T-helper 17 cell (primary cell): ENCODE measurements at regions not wholly inside any gene's neighbourhood (a gene's known extent, or its start where the extent isn't known, plus 50 kb on each side); places are given as distances from the start of the nearest gene placed in this dataset.
"Not testable (repeated sequence)": the region's sequence is repeated elsewhere in the genome, so short reads cannot be mapped to it uniquely, and the experiment has no call there.

Experiments
- ATAC-seq: fragments of 150-1000 bp; cut with Tn5 transposase; 2 replicates; pipeline ENCODE4 v1.10.0; 2021; ENCODE audit warnings: mild to moderate bottlenecking, moderate library complexity
- DNase-seq, 3 donors: peaks; one replicate each; pipeline versions ENCODE4 v3.0.0 to v3.0.0-alpha.2; 2020 to 2021
- H3K9me3 ChIP-seq: one replicate; pipeline ENCODE4 v1.7.0; 2013; ENCODE audit warnings: low read length, mild to moderate bottlenecking; ENCODE audit not compliant: control insufficient read depth, poor library complexity, severe bottlenecking
- H3K27ac Mint-ChIP-seq: one replicate; pipeline ENCODE4 v1.8.0; 2022; ENCODE audit warnings: mild to moderate bottlenecking, moderate library complexity, mixed read lengths
- H3K27me3 Mint-ChIP-seq: one replicate; pipeline ENCODE4 v1.8.0; 2022; ENCODE audit warnings: mixed read lengths
- H3K36me3 Mint-ChIP-seq: one replicate; pipeline ENCODE4 v1.8.0; 2022; ENCODE audit warnings: low read depth, mixed read lengths
- H3K4me1 Mint-ChIP-seq: one replicate; pipeline ENCODE4 v1.8.0; 2022; ENCODE audit warnings: mild to moderate bottlenecking, mixed read lengths
- H3K4me3 Mint-ChIP-seq: one replicate; pipeline ENCODE4 v1.8.0; 2022; ENCODE audit warnings: mild to moderate bottlenecking, moderate library complexity, mixed read lengths

- DNase-seq (no peak), ATAC-seq (no peak)
- Mint-ChIP-seq H3K27me3 (peaks cover 24% of the 10 kb centered on the region), H3K27ac (no peak overlapping the region), H3K36me3 (no peaks in the 10 kb centered on the region), H3K4me3 (no peak overlapping the region), H3K4me1 (no peaks in the 10 kb centered on the region)
- no peaks in the 10 kb centered on the region for H3K9me3 ChIP-seq
Measured at GRCh38 chr4:154989511-154989910, 208.4 kb downstream of the RBM46 start.

GRCh38 chr4:154997866-154998265 lies 210.6 kb upstream of the NPY2R start:
- not testable (repeated sequence) for H3K27me3 Mint-ChIP-seq, H3K4me1 Mint-ChIP-seq, DNase-seq, H3K4me3 Mint-ChIP-seq, H3K27ac Mint-ChIP-seq, ATAC-seq, H3K36me3 Mint-ChIP-seq, H3K9me3 ChIP-seq

- H3K4me1 Mint-ChIP-seq, result no peaks in the 10 kb centered on the region
- peaks cover 5% of the 10 kb centered on the region for H3K27me3 Mint-ChIP-seq
- no peak overlapping the region for H3K27ac Mint-ChIP-seq
- no peaks in the 10 kb centered on the region for H3K36me3 Mint-ChIP-seq
- ATAC-seq, result no peak
- no peak for DNase-seq
- no peak overlapping the region for H3K4me3 Mint-ChIP-seq
- no peaks in the 10 kb centered on the region for H3K9me3 ChIP-seq
Measured at GRCh38 chr4:154998284-154998683, 210.2 kb upstream of the NPY2R start.

- H3K4me3 Mint-ChIP-seq, result no peak overlapping the region
- H3K27ac Mint-ChIP-seq, result no peak overlapping the region
- DNase-seq (no peak), ATAC-seq (no peak)
- no peaks in the 10 kb centered on the region for H3K36me3 Mint-ChIP-seq
- no peaks in the 10 kb centered on the region for H3K9me3 ChIP-seq
- peaks cover 5% of the 10 kb centered on the region for H3K27me3 Mint-ChIP-seq
- no peaks in the 10 kb centered on the region for H3K4me1 Mint-ChIP-seq
Measured at GRCh38 chr4:154998773-154999172, 209.7 kb upstream of the NPY2R start.

- H3K36me3 Mint-ChIP-seq, result no peaks in the 10 kb centered on the region
- DNase-seq (no peak), ATAC-seq (no peak)
- no peaks in the 10 kb centered on the region for H3K4me1 Mint-ChIP-seq
- H3K4me3 Mint-ChIP-seq, result no peak overlapping the region
- no peak overlapping the region for H3K27ac Mint-ChIP-seq
- no peaks in the 10 kb centered on the region for H3K9me3 ChIP-seq
- H3K27me3 Mint-ChIP-seq, result peaks cover 5% of the 10 kb centered on the region
Measured at GRCh38 chr4:154999950-155000578, 208.4 kb upstream of the NPY2R start.

DNA sequence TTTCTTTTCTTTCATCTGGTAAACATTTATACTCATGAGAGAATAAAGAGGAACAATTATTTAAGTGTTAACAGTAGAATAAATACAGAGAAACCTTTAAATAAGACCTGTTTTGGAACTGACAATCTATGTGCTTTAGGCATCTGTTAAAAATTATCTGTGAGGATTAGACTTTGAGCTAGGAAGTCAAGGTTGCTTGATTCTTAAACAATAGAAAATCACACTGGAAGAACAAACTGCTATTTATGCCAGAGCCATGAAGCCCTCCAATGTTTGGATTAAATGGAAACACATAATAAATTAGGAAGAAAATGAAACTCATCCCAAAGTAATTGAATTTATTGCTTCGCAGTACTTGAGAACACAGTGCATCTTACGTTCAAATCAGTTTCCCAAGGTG lies 207.2 kb upstream of the NPY2R start:
- Mint-ChIP-seq H3K27ac (no peak overlapping the region), H3K4me3 (no peak overlapping the region), H3K4me1 (no peaks in the 10 kb centered on the region), H3K27me3 (peaks cover 5% of the 10 kb centered on the region), H3K36me3 (no peaks in the 10 kb centered on the region)
- no peaks in the 10 kb centered on the region for H3K9me3 ChIP-seq
- ATAC-seq (no peak), DNase-seq (no peak)

DNA sequence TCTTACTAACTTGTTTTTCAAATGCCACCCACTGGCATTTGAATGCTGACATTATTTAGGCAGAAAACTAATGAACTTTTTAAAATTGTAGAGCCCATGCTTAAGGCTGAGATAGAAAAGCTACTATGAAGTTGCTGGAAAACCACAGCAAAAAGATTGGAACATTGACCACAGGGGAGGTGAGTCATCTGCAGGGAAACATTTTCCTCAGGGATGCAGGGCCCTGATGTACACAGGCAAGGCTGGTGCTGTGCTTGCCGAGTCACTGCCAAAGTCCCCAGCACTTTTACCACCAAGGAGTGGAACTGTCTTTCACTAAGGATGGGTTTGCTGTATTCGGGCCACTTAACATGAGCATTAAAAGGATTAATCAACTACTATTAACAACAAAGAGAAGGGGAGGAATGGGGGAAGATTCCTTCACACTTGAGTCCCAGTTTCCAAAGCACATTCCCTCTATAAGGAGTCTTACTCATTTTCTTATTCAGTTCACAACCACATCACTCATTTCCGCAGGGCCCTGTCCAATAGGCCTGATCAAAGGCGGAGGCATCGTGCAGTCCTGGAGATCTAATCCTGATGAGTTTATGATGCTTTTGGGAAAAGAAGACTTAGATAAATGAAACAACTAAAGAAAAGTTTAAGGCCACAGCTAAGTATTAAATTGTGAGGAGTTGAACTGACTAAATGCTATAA lies 202.9 kb upstream of the NPY2R start:
- H3K4me1 Mint-ChIP-seq, result no peaks in the 10 kb centered on the region
- H3K27ac Mint-ChIP-seq, result no peak overlapping the region
- H3K36me3 Mint-ChIP-seq, result no peaks in the 10 kb centered on the region

DNA sequence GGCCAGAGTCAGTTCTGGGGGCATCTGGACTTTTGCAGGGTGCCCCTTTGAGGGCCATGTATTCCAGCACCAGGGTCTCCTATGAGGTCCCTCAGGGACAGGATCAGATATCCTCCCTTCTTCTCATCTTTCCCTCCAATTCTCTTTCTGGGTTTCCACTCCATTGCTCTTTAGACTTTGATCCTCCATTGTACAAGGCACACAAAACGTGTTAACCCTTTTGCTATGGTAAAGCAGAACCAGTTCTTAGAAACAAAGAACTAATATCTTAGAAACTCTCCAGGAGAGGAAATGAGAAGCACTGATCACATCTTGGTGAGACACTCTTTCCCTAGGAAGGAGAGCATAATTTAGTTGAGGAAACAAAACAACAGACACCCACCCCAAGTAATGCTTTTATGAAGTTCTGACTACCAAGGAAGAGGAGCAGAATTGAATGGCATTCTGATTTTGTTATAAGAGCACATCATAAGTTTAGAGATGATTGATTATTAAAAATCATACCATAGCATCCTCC lies 200.7 kb upstream of the NPY2R start:
- H3K36me3 Mint-ChIP-seq, result no peaks in the 10 kb centered on the region
- DNase-seq, result no peak
- H3K9me3 ChIP-seq, result no peaks in the 10 kb centered on the region
- ATAC-seq, result no peak
- peaks cover 8% of the 10 kb centered on the region for H3K27me3 Mint-ChIP-seq
- no peaks in the 10 kb centered on the region for H3K4me1 Mint-ChIP-seq
- H3K4me3 Mint-ChIP-seq, result no peak overlapping the region
- H3K27ac Mint-ChIP-seq, result no peak overlapping the region

More for the DNA sequence above, 202.9 kb upstream of the NPY2R start:
- H3K9me3 ChIP-seq, result no peaks in the 10 kb centered on the region
- Mint-ChIP-seq H3K4me3 (no peak overlapping the region), H3K27me3 (peaks cover 5% of the 10 kb centered on the region)
- ATAC-seq (no peak), DNase-seq (no peak)

- Mint-ChIP-seq H3K27ac (no peak overlapping the region), H3K27me3 (peaks cover 12% of the 10 kb centered on the region)
Measured at GRCh38 chr4:155008389-155008788, 200.0 kb upstream of the NPY2R start.

GRCh38 chr4:155009288-155009687 lies 199.1 kb upstream of the NPY2R start:
- peaks cover 12% of the 10 kb centered on the region for H3K27me3 Mint-ChIP-seq
- DNase-seq (no peak), ATAC-seq (no peak)
- H3K27ac Mint-ChIP-seq, result no peak overlapping the region
- H3K4me1 Mint-ChIP-seq, result no peaks in the 10 kb centered on the region
- no peaks in the 10 kb centered on the region for H3K9me3 ChIP-seq
- no peak overlapping the region for H3K4me3 Mint-ChIP-seq
- no peaks in the 10 kb centered on the region for H3K36me3 Mint-ChIP-seq

More at GRCh38 chr4:155008389-155008788, 200.0 kb upstream of the NPY2R start:
- H3K4me3 Mint-ChIP-seq, result no peak overlapping the region
- no peaks in the 10 kb centered on the region for H3K9me3 ChIP-seq
- H3K4me1 Mint-ChIP-seq, result no peaks in the 10 kb centered on the region
- H3K36me3 Mint-ChIP-seq, result no peaks in the 10 kb centered on the region
- DNase-seq (no peak), ATAC-seq (no peak)

GRCh38 chr4:155010376-155010775 lies 198.1 kb upstream of the NPY2R start:
- ATAC-seq (no peak), DNase-seq (no peak)
- no peaks in the 10 kb centered on the region for H3K4me1 Mint-ChIP-seq
- no peak overlapping the region for H3K4me3 Mint-ChIP-seq
- no peak overlapping the region for H3K27ac Mint-ChIP-seq
- no peaks in the 10 kb centered on the region for H3K36me3 Mint-ChIP-seq
- H3K27me3 Mint-ChIP-seq, result peaks cover 17% of the 10 kb centered on the region
- H3K9me3 ChIP-seq, result no peaks in the 10 kb centered on the region

DNA sequence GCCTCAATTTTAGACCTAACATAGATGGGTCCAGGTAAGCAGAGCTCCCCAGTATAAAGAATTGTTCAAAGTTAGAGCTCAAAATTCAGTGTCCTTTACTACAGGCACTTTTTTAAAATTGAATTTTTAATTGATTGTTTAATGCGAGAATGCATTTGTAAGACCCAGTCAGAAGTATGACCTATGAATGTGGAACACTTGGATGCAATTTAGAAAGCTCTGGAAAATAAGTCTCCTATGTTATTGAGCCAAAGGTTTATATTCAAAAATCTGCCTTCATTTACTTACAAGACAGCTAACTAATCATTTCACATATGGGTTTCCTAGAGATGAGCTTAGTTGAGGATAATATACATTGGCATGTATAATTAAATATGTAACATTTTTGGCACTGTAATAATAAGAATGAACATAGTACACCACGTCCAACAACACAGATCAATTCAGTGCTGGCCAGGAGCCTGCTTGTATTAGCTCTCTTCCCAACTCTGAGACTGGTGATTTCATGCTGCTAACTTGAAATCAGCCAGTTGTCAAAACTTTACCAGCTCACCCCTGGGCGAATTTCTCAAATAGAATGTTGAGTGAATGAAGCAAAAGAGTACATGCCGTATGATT lies 197.2 kb upstream of the NPY2R start:
- H3K9me3 ChIP-seq, result no peaks in the 10 kb centered on the region
- H3K4me3 Mint-ChIP-seq, result no peak overlapping the region
- peaks cover 19% of the 10 kb centered on the region for H3K27me3 Mint-ChIP-seq
- no peak overlapping the region for H3K27ac Mint-ChIP-seq
- H3K36me3 Mint-ChIP-seq, result no peaks in the 10 kb centered on the region
- no peak for ATAC-seq
- H3K4me1 Mint-ChIP-seq, result no peaks in the 10 kb centered on the region
- DNase-seq, result no peak

- H3K36me3 Mint-ChIP-seq, result no peaks in the 10 kb centered on the region
- H3K27ac Mint-ChIP-seq, result no peak overlapping the region
- H3K27me3 Mint-ChIP-seq, result peaks cover 19% of the 10 kb centered on the region
- DNase-seq, result no peak
- H3K4me1 Mint-ChIP-seq, result no peaks in the 10 kb centered on the region
- no peak overlapping the region for H3K4me3 Mint-ChIP-seq
- H3K9me3 ChIP-seq, result no peaks in the 10 kb centered on the region
- ATAC-seq, result no peak
Measured at GRCh38 chr4:155012469-155012868, 196.0 kb upstream of the NPY2R start.
